ENCODE measurements at regions not wholly inside any gene's neighbourhood (a gene's known extent, or its start where the extent isn't known, plus 50 kb on each side); places are given as distances from the start of the nearest gene placed in this dataset.

GRCh38 chr7:46844486-46844885 is 737.4 kb downstream of the TNS3 start:
- no peak overlapping the region for H3K27ac ChIP-seq (ENCODE audit: poor library complexity, severe bottlenecking)
- no peak overlapping the region for H3K4me3 ChIP-seq (ENCODE audit: severe bottlenecking)
- no peaks in the 10 kb centered on the region for H3K9me3 ChIP-seq (ENCODE audit: severe bottlenecking)
- H3K36me3 ChIP-seq (ENCODE audit: low read depth) = no peaks in the 10 kb centered on the region
- H3K27me3 ChIP-seq (ENCODE audit: insufficient read depth, poor library complexity, severe bottlenecking) = no peaks in the 10 kb centered on the region
- ATAC-seq (ENCODE audit: low read depth) (no peak; the same call in 2 of the 3 replicates), DNase-seq (ENCODE audit: low spot score) (no peak)
- H3K4me1 ChIP-seq (ENCODE audit: insufficient read depth, poor library complexity, severe bottlenecking) = no peaks in the 10 kb centered on the region
- TF ChIP-seq CTCF (IDR thresholded peaks at IDR 0.05; ENCODE audit: poor library complexity, severe bottlenecking) = no peak

- no peak overlapping the region for H3K4me3 ChIP-seq (ENCODE audit: severe bottlenecking)
- no peaks in the 10 kb centered on the region for H3K9me3 ChIP-seq (ENCODE audit: severe bottlenecking)
- no peaks in the 10 kb centered on the region for H3K27me3 ChIP-seq (ENCODE audit: insufficient read depth, poor library complexity, severe bottlenecking)
- TF ChIP-seq CTCF (IDR thresholded peaks at IDR 0.05; ENCODE audit: poor library complexity, severe bottlenecking) = no peak
- no peak overlapping the region for H3K27ac ChIP-seq (ENCODE audit: poor library complexity, severe bottlenecking)
- no peaks in the 10 kb centered on the region for H3K36me3 ChIP-seq (ENCODE audit: low read depth)
- H3K4me1 ChIP-seq (ENCODE audit: insufficient read depth, poor library complexity, severe bottlenecking) = no peaks in the 10 kb centered on the region
- ATAC-seq (ENCODE audit: low read depth) (no peak), DNase-seq (ENCODE audit: low spot score) (no peak)
These were observed 740.7 kb downstream of the TNS3 start for GRCh38 chr7:46841248-46841647.

GRCh38 chr7:46839651-46840050 is 742.3 kb downstream of the TNS3 start:
- Histone ChIP-seq H3K4me1 (ENCODE audit: insufficient read depth, poor library complexity, severe bottlenecking) (no peaks in the 10 kb centered on the region), H3K36me3 (ENCODE audit: low read depth) (no peaks in the 10 kb centered on the region), H3K27me3 (ENCODE audit: insufficient read depth, poor library complexity, severe bottlenecking) (no peaks in the 10 kb centered on the region), H3K9me3 (ENCODE audit: severe bottlenecking) (no peaks in the 10 kb centered on the region), H3K4me3 (ENCODE audit: severe bottlenecking) (no peak overlapping the region), H3K27ac (ENCODE audit: poor library complexity, severe bottlenecking) (no peak overlapping the region)
- TF ChIP-seq CTCF (IDR thresholded peaks at IDR 0.05; ENCODE audit: poor library complexity, severe bottlenecking) = no peak
- no peak for DNase-seq (ENCODE audit: low spot score)
- ATAC-seq (ENCODE audit: low read depth) = no peak

- H3K4me3 ChIP-seq (ENCODE audit: severe bottlenecking) = no peak overlapping the region
- no peaks in the 10 kb centered on the region for H3K9me3 ChIP-seq (ENCODE audit: severe bottlenecking)
- no peak overlapping the region for H3K27ac ChIP-seq (ENCODE audit: poor library complexity, severe bottlenecking)
- TF ChIP-seq CTCF (IDR thresholded peaks at IDR 0.05; ENCODE audit: poor library complexity, severe bottlenecking) = no peak
- no peaks in the 10 kb centered on the region for H3K36me3 ChIP-seq (ENCODE audit: low read depth)
- no peaks in the 10 kb centered on the region for H3K27me3 ChIP-seq (ENCODE audit: insufficient read depth, poor library complexity, severe bottlenecking)
- ATAC-seq (ENCODE audit: low read depth) (no peak), DNase-seq (ENCODE audit: low spot score) (no peak)
- H3K4me1 ChIP-seq (ENCODE audit: insufficient read depth, poor library complexity, severe bottlenecking) = no peaks in the 10 kb centered on the region
These were observed 743.4 kb downstream of the TNS3 start for GRCh38 chr7:46838463-46838862.

GRCh38 chr7:46835556-46835955 is 746.4 kb downstream of the TNS3 start:
- no peak for ATAC-seq (ENCODE audit: low read depth)
- Histone ChIP-seq H3K27ac (ENCODE audit: poor library complexity, severe bottlenecking) (no peak overlapping the region), H3K4me1 (ENCODE audit: insufficient read depth, poor library complexity, severe bottlenecking) (no peaks in the 10 kb centered on the region), H3K4me3 (ENCODE audit: severe bottlenecking) (no peak overlapping the region), H3K36me3 (ENCODE audit: low read depth) (no peaks in the 10 kb centered on the region), H3K9me3 (ENCODE audit: severe bottlenecking) (no peaks in the 10 kb centered on the region), H3K27me3 (ENCODE audit: insufficient read depth, poor library complexity, severe bottlenecking) (no peaks in the 10 kb centered on the region)
- no peak for DNase-seq (ENCODE audit: low spot score)
- no peak for TF ChIP-seq CTCF (IDR thresholded peaks at IDR 0.05; ENCODE audit: poor library complexity, severe bottlenecking)
